ENCODE measurements at regions not wholly inside any gene's neighbourhood (a gene's known extent, or its start where the extent isn't known, plus 50 kb on each side); places are given as distances from the start of the nearest gene placed in this dataset.

DNA sequence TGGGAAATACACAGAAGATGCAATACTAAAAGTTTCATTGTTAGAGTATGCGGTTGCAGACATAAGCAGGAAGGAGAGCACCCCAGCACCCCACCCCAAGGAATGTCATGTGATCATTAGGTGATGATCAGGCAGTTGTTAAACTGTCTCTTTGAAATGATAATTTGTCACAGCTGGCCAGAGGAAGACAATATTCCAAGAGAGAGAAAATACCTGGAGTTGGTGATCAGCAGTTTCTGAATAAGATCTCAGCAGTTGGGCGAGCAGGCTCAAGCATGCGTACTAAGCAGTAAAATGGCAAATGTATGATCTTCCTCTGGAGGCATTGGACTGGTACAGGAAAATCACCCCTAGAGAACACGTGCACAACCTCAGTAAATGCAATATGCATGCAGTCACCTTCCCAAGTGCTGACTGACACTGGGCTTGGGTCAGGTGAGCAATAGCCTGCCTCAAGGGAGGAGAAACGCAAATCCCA is 250.1 kb upstream of the MBL2 start:
- no peak overlapping the region for H3K4me3 Mint-ChIP-seq (ENCODE audit: unreplicated experiment)
- no peak for DNase-seq
- no peak overlapping the region for H3K27ac Mint-ChIP-seq (ENCODE audit: unreplicated experiment)
- H3K27me3 Mint-ChIP-seq (ENCODE audit: unreplicated experiment) = no peaks in the 10 kb centered on the region
- H3K36me3 Mint-ChIP-seq (ENCODE audit: unreplicated experiment) = no peaks in the 10 kb centered on the region
- TF ChIP-seq, protein P1, sequence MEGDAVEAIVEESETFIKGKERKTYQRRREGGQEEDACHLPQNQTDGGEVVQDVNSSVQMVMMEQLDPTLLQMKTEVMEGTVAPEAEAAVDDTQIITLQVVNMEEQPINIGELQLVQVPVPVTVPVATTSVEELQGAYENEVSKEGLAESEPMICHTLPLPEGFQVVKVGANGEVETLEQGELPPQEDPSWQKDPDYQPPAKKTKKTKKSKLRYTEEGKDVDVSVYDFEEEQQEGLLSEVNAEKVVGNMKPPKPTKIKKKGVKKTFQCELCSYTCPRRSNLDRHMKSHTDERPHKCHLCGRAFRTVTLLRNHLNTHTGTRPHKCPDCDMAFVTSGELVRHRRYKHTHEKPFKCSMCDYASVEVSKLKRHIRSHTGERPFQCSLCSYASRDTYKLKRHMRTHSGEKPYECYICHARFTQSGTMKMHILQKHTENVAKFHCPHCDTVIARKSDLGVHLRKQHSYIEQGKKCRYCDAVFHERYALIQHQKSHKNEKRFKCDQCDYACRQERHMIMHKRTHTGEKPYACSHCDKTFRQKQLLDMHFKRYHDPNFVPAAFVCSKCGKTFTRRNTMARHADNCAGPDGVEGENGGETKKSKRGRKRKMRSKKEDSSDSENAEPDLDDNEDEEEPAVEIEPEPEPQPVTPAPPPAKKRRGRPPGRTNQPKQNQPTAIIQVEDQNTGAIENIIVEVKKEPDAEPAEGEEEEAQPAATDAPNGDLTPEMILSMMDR (IDR thresholded peaks at IDR 0.05; ENCODE audit: partially characterized antibody, unreplicated experiment) = no peak
- no peaks in the 10 kb centered on the region for H3K4me1 Mint-ChIP-seq (ENCODE audit: low read depth, unreplicated experiment)
- H3K9me3 Mint-ChIP-seq (ENCODE audit: unreplicated experiment) = no peaks in the 10 kb centered on the region

DNA sequence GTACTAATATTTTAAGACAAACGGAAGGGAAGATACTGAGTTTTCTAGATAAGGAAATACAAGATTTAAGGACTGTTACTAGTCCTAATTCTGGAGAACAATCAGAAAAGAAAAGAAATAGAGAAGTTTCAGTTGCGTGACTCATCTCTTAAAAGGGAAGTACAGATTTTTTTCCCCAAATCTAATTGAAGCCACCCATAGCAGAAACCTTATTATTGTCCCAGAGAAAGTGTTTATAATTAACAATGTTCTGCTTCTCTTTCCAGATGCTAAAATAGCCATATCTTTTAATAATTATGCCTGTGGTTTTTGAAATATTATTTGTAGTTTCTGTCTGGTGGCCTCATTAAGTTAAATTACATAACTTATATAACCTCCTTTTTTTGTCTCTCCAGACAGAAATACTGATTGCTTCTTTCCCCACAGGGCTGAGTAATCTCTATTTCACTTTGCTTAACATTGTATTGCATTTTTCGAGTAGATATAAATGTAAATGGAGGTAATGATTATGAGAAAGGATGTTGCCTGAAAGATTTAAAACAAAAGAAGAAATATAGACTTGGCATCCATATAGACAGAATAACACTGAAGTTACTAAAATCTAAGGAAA is 240.7 kb upstream of the MBL2 start:
- TF ChIP-seq, protein P1 (IDR thresholded peaks at IDR 0.05; ENCODE audit: partially characterized antibody, unreplicated experiment) = no peak
- Mint-ChIP-seq H3K27me3 (ENCODE audit: unreplicated experiment) (peaks cover 2% of the 10 kb centered on the region), H3K4me3 (ENCODE audit: unreplicated experiment) (no peak overlapping the region), H3K9me3 (ENCODE audit: unreplicated experiment) (no peaks in the 10 kb centered on the region), H3K36me3 (ENCODE audit: unreplicated experiment) (no peaks in the 10 kb centered on the region), H3K27ac (ENCODE audit: unreplicated experiment) (no peak overlapping the region), H3K4me1 (ENCODE audit: low read depth, unreplicated experiment) (no peaks in the 10 kb centered on the region)
- no peak for DNase-seq

DNA sequence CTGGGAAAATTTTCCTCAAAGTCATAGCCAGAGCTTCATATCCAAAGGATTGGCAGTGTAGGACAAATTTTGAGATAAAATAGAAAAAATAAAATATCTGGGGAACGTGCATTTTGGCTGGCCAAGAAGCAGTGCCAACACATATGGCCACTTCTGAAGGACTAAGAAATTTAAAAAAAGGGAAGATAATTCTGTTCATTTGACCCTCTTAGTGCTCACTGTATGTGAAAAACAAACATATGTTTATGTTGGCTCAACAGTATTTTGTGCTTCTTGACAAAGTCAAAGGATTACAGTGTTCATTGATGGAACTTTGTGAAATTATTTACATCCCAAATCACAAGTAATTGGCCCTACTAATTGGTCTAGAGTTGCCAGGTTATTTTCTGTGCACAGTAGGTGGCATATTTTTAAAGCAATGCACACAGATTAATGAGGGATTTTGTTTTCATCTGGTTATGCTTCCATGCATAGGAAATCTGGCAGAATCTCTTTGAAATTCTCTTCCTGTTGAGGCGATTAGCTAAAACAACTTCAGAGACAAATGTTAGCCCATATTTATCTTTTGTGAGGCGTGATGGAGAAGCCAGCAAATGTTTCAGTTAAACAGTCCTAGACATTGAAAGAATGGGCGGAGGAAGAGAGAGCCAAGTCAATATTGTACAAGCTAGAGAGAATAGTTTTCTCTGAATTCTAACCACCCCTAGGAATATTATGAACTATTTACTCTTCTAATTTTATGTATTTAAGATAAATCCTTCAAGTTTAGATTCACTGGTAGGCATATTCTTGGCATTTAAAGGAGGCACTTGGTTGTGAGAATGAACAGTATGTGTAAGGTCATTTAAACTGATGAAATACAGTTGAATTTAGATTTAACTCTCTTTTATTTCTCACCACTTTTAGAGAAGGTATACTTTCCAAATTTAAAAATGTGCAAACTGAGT is 237.7 kb upstream of the MBL2 start:
- Mint-ChIP-seq H3K4me3 (ENCODE audit: unreplicated experiment) (no peak overlapping the region), H3K27ac (ENCODE audit: unreplicated experiment) (no peak overlapping the region), H3K4me1 (ENCODE audit: low read depth, unreplicated experiment) (no peaks in the 10 kb centered on the region), H3K36me3 (ENCODE audit: unreplicated experiment) (no peaks in the 10 kb centered on the region), H3K9me3 (ENCODE audit: unreplicated experiment) (no peaks in the 10 kb centered on the region), H3K27me3 (ENCODE audit: unreplicated experiment) (peaks cover 2% of the 10 kb centered on the region)
- no peak for DNase-seq
- TF ChIP-seq, protein P1 (IDR thresholded peaks at IDR 0.05; ENCODE audit: partially characterized antibody, unreplicated experiment) = no peak

DNA sequence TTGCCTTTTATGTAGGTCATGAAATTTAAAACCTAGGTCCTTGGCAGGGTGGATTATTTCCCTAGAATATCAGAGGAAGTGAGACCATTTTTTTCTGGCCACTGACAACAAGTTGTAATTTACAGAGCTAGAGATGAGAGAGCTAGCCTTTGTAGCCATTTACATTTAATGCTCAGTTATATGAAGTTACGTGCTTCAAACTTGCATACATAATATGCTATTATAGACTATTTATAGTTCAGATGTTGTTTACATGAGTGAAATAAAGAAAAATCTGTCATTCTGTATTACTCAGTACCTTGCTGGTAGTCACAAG is 234.9 kb upstream of the MBL2 start:
- H3K27me3 Mint-ChIP-seq (ENCODE audit: unreplicated experiment) = peaks cover 2% of the 10 kb centered on the region
- DNase-seq = no peak
- no peaks in the 10 kb centered on the region for H3K36me3 Mint-ChIP-seq (ENCODE audit: unreplicated experiment)
- TF ChIP-seq, protein P1 (IDR thresholded peaks at IDR 0.05; ENCODE audit: partially characterized antibody, unreplicated experiment) = no peak
- H3K27ac Mint-ChIP-seq (ENCODE audit: unreplicated experiment) = no peak overlapping the region
- no peak overlapping the region for H3K4me3 Mint-ChIP-seq (ENCODE audit: unreplicated experiment)
- no peaks in the 10 kb centered on the region for H3K9me3 Mint-ChIP-seq (ENCODE audit: unreplicated experiment)
- no peaks in the 10 kb centered on the region for H3K4me1 Mint-ChIP-seq (ENCODE audit: low read depth, unreplicated experiment)
